Mesenchymal stem cell (in vitro differentiated cells and primary cell): ENCODE measurements at regions not wholly inside any gene's neighbourhood (a gene's known extent, or its start where the extent isn't known, plus 50 kb on each side); places are given as distances from the start of the nearest gene placed in this dataset.

Experiments
- DNase-seq: peaks from one replicate; pipeline ENCODE4 v3.0.0-alpha.2; 2013
- H2AFZ ChIP-seq: one replicate; pipeline ENCODE4 v1.6.1; 2013; ENCODE audit warnings: low read depth, mild to moderate bottlenecking, control low read depth, inconsistent platforms, low read length, moderate library complexity
- H2AK5ac ChIP-seq: 2 replicates; pipeline ENCODE4 v1.6.1; 2013; ENCODE audit warnings: low read length, moderate library complexity, mild to moderate bottlenecking, inconsistent platforms; ENCODE audit not compliant: severe bottlenecking
- H2BK120ac ChIP-seq: one replicate; pipeline ENCODE4 v1.6.1; 2013; ENCODE audit warnings: low read depth, mild to moderate bottlenecking, inconsistent platforms, low read length, moderate library complexity
- H2BK12ac ChIP-seq, 2 experiments: one replicate each; pipeline ENCODE4 v1.6.1; 2013; ENCODE audit warnings: inconsistent platforms in 2 of 2, low read length in 2 of 2, mild to moderate bottlenecking in 2 of 2, moderate library complexity in 2 of 2, control low read depth in 1 of 2
- H2BK15ac ChIP-seq: one replicate; pipeline ENCODE4 v1.6.1; 2013; ENCODE audit warnings: mild to moderate bottlenecking, low read depth, inconsistent platforms; ENCODE audit not compliant: poor library complexity, severe bottlenecking
- H2BK5ac ChIP-seq: 2 replicates; pipeline ENCODE4 v1.6.1; 2013; ENCODE audit warnings: low read depth, mild to moderate bottlenecking, low read length, control low read depth, inconsistent platforms; ENCODE audit not compliant: poor library complexity, severe bottlenecking
- H3K14ac ChIP-seq, 2 experiments: one replicate each; pipeline ENCODE4 v1.6.1; 2013; ENCODE audit warnings: inconsistent platforms in 2 of 2, low read length in 2 of 2, control low read depth in 1 of 2, mild to moderate bottlenecking in 1 of 2, moderate library complexity in 1 of 2
- H3K18ac ChIP-seq, 2 experiments: one replicate each; pipeline ENCODE4 v1.6.1; 2013; ENCODE audit warnings: inconsistent platforms in 2 of 2, low read length in 2 of 2, control low read depth in 1 of 2, low read depth in 1 of 2, mild to moderate bottlenecking in 1 of 2
- H3K23ac ChIP-seq, 2 experiments: one replicate each; pipeline ENCODE4 v1.6.1; 2013; ENCODE audit warnings: inconsistent platforms in 2 of 2, low read length in 2 of 2, mild to moderate bottlenecking in 2 of 2, moderate library complexity in 2 of 2, control low read depth in 1 of 2
- H3K27ac ChIP-seq: 2 replicates; pipeline ENCODE4 v1.5.1; 2013; ENCODE audit warnings: mild to moderate bottlenecking, moderate library complexity, low read length, control low read depth, inconsistent platforms; ENCODE audit not compliant: poor library complexity, severe bottlenecking
- H3K27me3 ChIP-seq, 2 experiments: 2 replicates each; pipeline versions ENCODE4 v1.6.1 to v1.7.0; 2013; ENCODE audit warnings: low read length in 2 of 2, mild to moderate bottlenecking in 2 of 2, moderate library complexity in 2 of 2, control low read depth in 1 of 2, inconsistent platforms in 1 of 2; ENCODE audit not compliant: control insufficient read depth in 1 of 2, insufficient read depth in 1 of 2
- H3K36me3 ChIP-seq, 2 experiments: 2 replicates each; pipeline versions ENCODE4 v1.6.1 to v1.7.0; 2013; ENCODE audit warnings: low read length in 2 of 2, control low read depth in 1 of 2, inconsistent platforms in 1 of 2, low read depth in 1 of 2, mild to moderate bottlenecking in 1 of 2; ENCODE audit not compliant: insufficient read depth in 2 of 2, control insufficient read depth in 1 of 2
- H3K4ac ChIP-seq, 2 experiments: one replicate each; pipeline ENCODE4 v1.6.1; 2013; ENCODE audit warnings: inconsistent platforms in 2 of 2, low read length in 2 of 2, mild to moderate bottlenecking in 2 of 2, moderate library complexity in 2 of 2, control low read depth in 1 of 2, low read depth in 1 of 2
- H3K4me1 ChIP-seq: 2 replicates; pipeline ENCODE4 v1.6.1; 2013; ENCODE audit warnings: low read depth, low read length, control low read depth; ENCODE audit not compliant: control insufficient read depth, insufficient read depth
- H3K4me2 ChIP-seq: 2 replicates; pipeline ENCODE4 v1.6.1; 2013; ENCODE audit warnings: low read length, mild to moderate bottlenecking, inconsistent platforms; ENCODE audit not compliant: poor library complexity, severe bottlenecking
- H3K4me3 ChIP-seq, 2 experiments: 2 replicates each; pipeline versions ENCODE4 v1.5.1 to v1.7.0; 2013; ENCODE audit warnings: low read length in 2 of 2, mild to moderate bottlenecking in 2 of 2, control low read depth in 1 of 2, low read depth in 1 of 2; ENCODE audit not compliant: insufficient read depth in 1 of 2
- H3K79me1 ChIP-seq: replicated peaks from 2 replicates; pipeline ENCODE4 v1.6.1; 2013; ENCODE audit warnings: mild to moderate bottlenecking, control low read depth, low read length, inconsistent platforms; ENCODE audit not compliant: poor library complexity, severe bottlenecking
- H3K9ac ChIP-seq: 2 replicates; pipeline ENCODE4 v1.7.0; 2013; ENCODE audit warnings: mild to moderate bottlenecking, low read length, moderate library complexity
- H3K9me3 ChIP-seq: 2 replicates; pipeline ENCODE4 v1.7.0; 2013; ENCODE audit warnings: mild to moderate bottlenecking, low read length; ENCODE audit not compliant: control insufficient read depth
- H4K8ac ChIP-seq: one replicate; pipeline ENCODE4 v1.6.1; 2013; ENCODE audit warnings: inconsistent platforms, mild to moderate bottlenecking, low read length, moderate library complexity
- H4K91ac ChIP-seq: one replicate; pipeline ENCODE4 v1.6.1; 2013; ENCODE audit warnings: mild to moderate bottlenecking, low read length, inconsistent platforms
- WGBS: methylation state at CpG from one replicate; pipeline ENCODE4 v1.1.7; 2013; ENCODE audit warnings: mixed read lengths; 5-methylcytosine and 5-hydroxymethylcytosine counted together

DNA sequence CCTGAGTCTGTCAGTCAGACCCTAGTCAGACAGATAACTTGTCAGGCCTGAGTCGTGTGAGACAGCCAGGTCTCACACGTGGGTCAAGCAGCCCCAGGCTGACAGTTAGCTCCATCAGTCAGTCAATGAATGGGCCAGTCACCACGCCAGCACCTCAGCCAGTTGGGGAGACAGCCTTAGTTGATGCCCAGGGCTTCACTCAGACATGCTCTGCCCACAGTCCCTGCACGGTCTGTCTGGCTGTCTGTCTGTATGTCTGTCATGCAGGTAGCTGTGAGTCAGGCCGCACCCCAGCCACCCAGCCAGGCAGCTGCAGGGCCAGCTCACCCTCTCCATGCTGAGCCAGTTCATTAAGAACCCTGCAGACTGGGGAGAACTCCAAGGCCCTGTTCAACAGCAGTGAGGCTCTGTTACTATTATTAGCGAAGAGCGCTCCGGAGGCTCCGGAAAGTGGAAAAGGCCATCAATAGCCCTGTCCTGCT lies 141.1 kb upstream of the PCBD1 start:
- H3K27ac ChIP-seq = no peak overlapping the region
- no peak overlapping the region for H2BK5ac ChIP-seq
- no peaks in the 10 kb centered on the region for H3K9me3 ChIP-seq
- H3K36me3 ChIP-seq = no peaks in the 10 kb centered on the region
- peaks cover 5% of the 10 kb centered on the region for H3K4me1 ChIP-seq
- H2AFZ ChIP-seq = no peak overlapping the region
- no peak overlapping the region for H4K8ac ChIP-seq
- peaks cover 55 to 82% of the 10 kb centered on the region in 2 experiments for H3K27me3 ChIP-seq
- no peak overlapping the region for H3K4me3 ChIP-seq
- no peak overlapping the region for H3K18ac ChIP-seq
- no peak overlapping the region for H2BK15ac ChIP-seq
- H3K23ac ChIP-seq = no peak overlapping the region
- WGBS = 81% methylated on average over 7 of the region's 9 CpGs
- H2BK12ac ChIP-seq = no peak overlapping the region
- H3K9ac ChIP-seq = no peak overlapping the region
- H2AK5ac ChIP-seq = no peak overlapping the region
- H2BK120ac ChIP-seq = no peak overlapping the region
- no peak overlapping the region for H3K14ac ChIP-seq
- no peak overlapping the region for H3K4me2 ChIP-seq
- no peak overlapping the region for H3K4ac ChIP-seq
- DNase-seq = no peak
- no peak overlapping the region for H4K91ac ChIP-seq
- H3K79me1 ChIP-seq = no peaks in the 10 kb centered on the region

- Histone ChIP-seq H3K4ac (no peak overlapping the region), H3K27me3 (peaks cover 55 to 79% of the 10 kb centered on the region in 2 experiments), H3K36me3 (no peaks in the 10 kb centered on the region), H3K18ac (no peak overlapping the region), H3K27ac (no peak overlapping the region), H2BK12ac (no peak overlapping the region), H4K8ac (no peak overlapping the region), H3K4me1 (peaks cover 5% of the 10 kb centered on the region), H2BK15ac (no peak overlapping the region), H2BK120ac (no peak overlapping the region), H3K79me1 (no peaks in the 10 kb centered on the region), H2BK5ac (no peak overlapping the region), H3K4me2 (no peak overlapping the region), H3K9ac (no peak overlapping the region), H3K23ac (no peak overlapping the region), H3K9me3 (no peaks in the 10 kb centered on the region), H2AFZ (no peak overlapping the region), H3K14ac (no peak overlapping the region), H4K91ac (no peak overlapping the region), H3K4me3 (no peak overlapping the region), H2AK5ac (no peak overlapping the region)
- no peak for DNase-seq
- WGBS = 72% methylated on average over 10 of the region's 10 CpGs
These were observed 141.5 kb upstream of the PCBD1 start for GRCh38 chr10:71029907-71030306.

- Histone ChIP-seq H3K14ac (no peak overlapping the region), H3K9ac (no peak overlapping the region), H3K9me3 (no peaks in the 10 kb centered on the region), H3K18ac (no peak overlapping the region), H4K91ac (no peak overlapping the region), H2AK5ac (no peak overlapping the region), H3K27me3 (peaks cover 60 to 79% of the 10 kb centered on the region in 2 experiments), H3K4me2 (no peak overlapping the region), H2BK12ac (no peak overlapping the region), H2BK5ac (no peak overlapping the region), H2BK15ac (no peak overlapping the region), H3K4me1 (peaks cover 5% of the 10 kb centered on the region), H4K8ac (no peak overlapping the region), H3K4ac (no peak overlapping the region), H2AFZ (no peak overlapping the region), H3K23ac (no peak overlapping the region), H3K27ac (no peak overlapping the region), H3K79me1 (no peaks in the 10 kb centered on the region), H2BK120ac (no peak overlapping the region), H3K36me3 (no peaks in the 10 kb centered on the region), H3K4me3 (no peak overlapping the region)
- DNase-seq = no peak
- 81% methylated on average over 4 of the region's 4 CpGs for WGBS
These were observed 142.7 kb upstream of the PCBD1 start for GRCh38 chr10:71031026-71031425.

- Histone ChIP-seq H2BK15ac (no peak overlapping the region), H3K4ac (no peak overlapping the region), H2BK5ac (no peak overlapping the region), H3K18ac (no peak overlapping the region), H2AFZ (no peak overlapping the region), H3K9ac (no peak overlapping the region), H2AK5ac (no peak overlapping the region), H3K4me1 (peaks cover 5% of the 10 kb centered on the region), H3K79me1 (no peaks in the 10 kb centered on the region), H3K23ac (no peak overlapping the region), H3K9me3 (no peaks in the 10 kb centered on the region), H3K27me3 (peaks cover 56 to 78% of the 10 kb centered on the region in 2 experiments), H3K36me3 (no peaks in the 10 kb centered on the region), H4K91ac (no peak overlapping the region), H3K4me2 (no peak overlapping the region), H4K8ac (no peak overlapping the region), H3K4me3 (no peak overlapping the region), H2BK120ac (no peak overlapping the region), H2BK12ac (no peak overlapping the region), H3K27ac (no peak overlapping the region), H3K14ac (no peak overlapping the region)
- WGBS = 49% methylated on average over 2 of the region's 2 CpGs
- DNase-seq = no peak
These were observed 143.2 kb upstream of the PCBD1 start for GRCh38 chr10:71031603-71032002.
